HG03460 (cell line): ENCODE measurements at regions not wholly inside any gene's neighbourhood (a gene's known extent, or its start where the extent isn't known, plus 50 kb on each side); places are given as distances from the start of the nearest gene placed in this dataset.

Experiments used
- ATAC-seq: cut with Tn5 transposase; IDR thresholded peaks from one replicate; pipeline ENCODE4 v1.9.1; 2021; ENCODE audit not compliant: unreplicated experiment

GRCh38 chr2:221268631-221269030, 303.5 kb downstream of the EPHA4 start:
- ATAC-seq: no peak

- ATAC-seq: no peak
Observed at GRCh38 chr2:221270806-221271205, 301.3 kb downstream of the EPHA4 start.

GRCh38 chr2:221272729-221273128, 299.4 kb downstream of the EPHA4 start:
- ATAC-seq: no peak

- no peak for ATAC-seq
Observed at GRCh38 chr2:221276033-221276432, 296.1 kb downstream of the EPHA4 start.

- no peak for ATAC-seq
Observed at GRCh38 chr2:221276601-221277000, 295.5 kb downstream of the EPHA4 start.

GRCh38 chr2:221282386-221282785, 289.7 kb downstream of the EPHA4 start:
- ATAC-seq: no peak

GRCh38 chr2:221283896-221284545, 288.1 kb downstream of the EPHA4 start:
- no peak for ATAC-seq

GRCh38 chr2:221285148-221285547, 287.0 kb downstream of the EPHA4 start:
- ATAC-seq: no peak

- no peak for ATAC-seq
Observed at GRCh38 chr2:221286406-221286805, 285.7 kb downstream of the EPHA4 start.

- ATAC-seq: no peak
Observed at GRCh38 chr2:221289389-221289788, 282.7 kb downstream of the EPHA4 start.

- no peak for ATAC-seq
Observed at GRCh38 chr2:221289846-221290245, 282.3 kb downstream of the EPHA4 start.

- ATAC-seq: no peak
Observed at GRCh38 chr2:221293949-221294742, 278.0 kb downstream of the EPHA4 start.

GRCh38 chr2:221304916-221305315, 267.2 kb downstream of the EPHA4 start:
- no peak for ATAC-seq

- ATAC-seq: no peak
Observed at GRCh38 chr2:221308507-221309066, 263.5 kb downstream of the EPHA4 start.

- ATAC-seq: no peak
Observed at GRCh38 chr2:221309892-221310583, 262.1 kb downstream of the EPHA4 start.

- ATAC-seq: no peak
Observed at GRCh38 chr2:221310730-221311129, 261.4 kb downstream of the EPHA4 start.

GRCh38 chr2:221312634-221313033, 259.5 kb downstream of the EPHA4 start:
- no peak for ATAC-seq

GRCh38 chr2:221314786-221315185, 257.3 kb downstream of the EPHA4 start:
- no peak for ATAC-seq

GRCh38 chr2:221318376-221319130, 253.6 kb downstream of the EPHA4 start:
- no peak for ATAC-seq

- ATAC-seq: no peak
Observed at GRCh38 chr2:221322741-221323140, 249.4 kb downstream of the EPHA4 start.

- no peak for ATAC-seq
Observed at GRCh38 chr2:221323513-221323912, 248.6 kb downstream of the EPHA4 start.
